ENCODE measurements at regions not wholly inside any gene's neighbourhood (a gene's known extent, or its start where the extent isn't known, plus 50 kb on each side); places are given as distances from the start of the nearest gene placed in this dataset.

GRCh38 chr6:134372603-134373281 is 54.8 kb upstream of the SGK1 start:
- TF ChIP-seq CTCF (IDR thresholded peaks at IDR 0.05) (no peak), POLR2A (IDR thresholded peaks at IDR 0.05) (no peak), POLR2AphosphoS5 (IDR thresholded peaks at IDR 0.05) (peak; percentile 52)

All from prostate gland (tissue), 2 donors.